CD14-positive monocyte (primary cell): ENCODE measurements at regions not wholly inside any gene's neighbourhood (a gene's known extent, or its start where the extent isn't known, plus 50 kb on each side); places are given as distances from the start of the nearest gene placed in this dataset.

Experiments used
- DNase-seq, 3 donors: peaks; one replicate each; pipeline ENCODE4 v3.0.0-alpha.2; 2011 to 2022
- H2AFZ ChIP-seq: 2 replicates; pipeline ENCODE4 v1.6.0; 2012; ENCODE audit warnings: mild to moderate bottlenecking, low read depth, low read length, inconsistent platforms; ENCODE audit not compliant: insufficient read depth, poor library complexity, severe bottlenecking
- H3K27ac ChIP-seq, 2 donors: 1 replicate in 1 of 2; 2 replicates in 1 of 2; pipeline ENCODE4 v1.5.1; 2012 to 2013; ENCODE audit warnings: low read length in 2 of 2, control low read depth in 1 of 2, inconsistent platforms in 1 of 2, low read depth in 1 of 2, mild to moderate bottlenecking in 1 of 2
- H3K27me3 ChIP-seq, 2 donors: one replicate each; pipeline versions ENCODE4 v1.6.0 to v1.6.1; 2011 to 2013; ENCODE audit warnings: low read length in 2 of 2; ENCODE audit not compliant: control insufficient read depth in 2 of 2, insufficient read depth in 2 of 2
- H3K36me3 ChIP-seq, 2 donors: replicated peaks in 1 of 2; 1 replicate in 1 of 2; 2 replicates in 1 of 2; pipeline versions ENCODE4 v1.5.1 to v1.6.1; 2012 to 2013; ENCODE audit warnings: low read length in 2 of 2, control low read depth in 1 of 2, inconsistent platforms in 1 of 2, mild to moderate bottlenecking in 1 of 2; ENCODE audit not compliant: insufficient read depth in 2 of 2, control insufficient read depth in 1 of 2
- H3K4me1 ChIP-seq, 2 donors: 1 replicate in 1 of 2; 2 replicates in 1 of 2; pipeline versions ENCODE4 v1.5.1 to v1.6.1; 2012 to 2013; ENCODE audit warnings: low read length in 2 of 2, control low read depth in 1 of 2, inconsistent platforms in 1 of 2, mild to moderate bottlenecking in 1 of 2, moderate library complexity in 1 of 2; ENCODE audit not compliant: insufficient read depth in 2 of 2, control insufficient read depth in 1 of 2
- H3K4me2 ChIP-seq: replicated peaks from 2 replicates; pipeline ENCODE3; 2012; ENCODE audit warnings: low read length, moderate library complexity, mild to moderate bottlenecking; ENCODE audit not compliant: poor library complexity, severe bottlenecking; ENCODE audit errors: extremely low read depth
- H3K4me3 ChIP-seq, 3 experiments: fragments of 200-600 bp in 1 of 3; sonication (generic) in 1 of 3; replicated peaks in 1 of 3; 1 replicate in 2 of 3; 2 replicates in 1 of 3; pipeline ENCODE4 v1.5.1; 2011 to 2013; ENCODE audit warnings: low read length in 3 of 3, mild to moderate bottlenecking in 3 of 3, control low read depth in 2 of 3, low read depth in 2 of 3, inconsistent platforms in 1 of 3, moderate library complexity in 1 of 3
- H3K79me2 ChIP-seq: 2 replicates; pipeline ENCODE4 v1.6.0; 2012; ENCODE audit warnings: mild to moderate bottlenecking, control low read depth, inconsistent platforms, low read length, moderate library complexity; ENCODE audit not compliant: insufficient read depth
- H3K9ac ChIP-seq: 2 replicates; pipeline ENCODE4 v1.6.0; 2017; ENCODE audit warnings: low read length, mild to moderate bottlenecking; ENCODE audit not compliant: insufficient read depth, poor library complexity, severe bottlenecking
- H3K9me3 ChIP-seq, 2 donors: replicated peaks in 1 of 2; 1 replicate in 1 of 2; 2 replicates in 1 of 2; pipeline versions ENCODE4 v1.5.1 to v1.6.1; 2012 to 2013; ENCODE audit warnings: low read length in 2 of 2, control low read depth in 1 of 2; ENCODE audit not compliant: control insufficient read depth in 1 of 2, insufficient read depth in 1 of 2
- H4K20me1 ChIP-seq: 2 replicates; pipeline ENCODE4 v1.6.0; 2012; ENCODE audit warnings: mild to moderate bottlenecking, low read length, control low read depth, moderate library complexity; ENCODE audit not compliant: insufficient read depth
- H3K27ac Mint-ChIP-seq, 7 donors: one replicate each; pipeline ENCODE4 v1.8.0; 2020; ENCODE audit warnings: mild to moderate bottlenecking in 7 of 7, mixed read lengths in 7 of 7, moderate library complexity in 6 of 7, inconsistent platforms in 2 of 7
- H3K27me3 Mint-ChIP-seq, 3 donors: one replicate each; pipeline ENCODE4 v1.8.0; 2021 to 2022; ENCODE audit warnings: low read depth in 3 of 3, mild to moderate bottlenecking in 3 of 3, mixed read lengths in 3 of 3, moderate library complexity in 3 of 3, inconsistent platforms in 1 of 3
- H3K36me3 Mint-ChIP-seq, 2 donors: one replicate each; pipeline ENCODE4 v1.8.0; 2020; ENCODE audit warnings: mixed read lengths in 2 of 2, inconsistent platforms in 1 of 2, mild to moderate bottlenecking in 1 of 2
- H3K4me1 Mint-ChIP-seq: one replicate; pipeline ENCODE4 v1.8.0; 2020; ENCODE audit warnings: mild to moderate bottlenecking, mixed read lengths
- H3K4me3 Mint-ChIP-seq, 2 donors: one replicate each; pipeline ENCODE4 v1.8.0; 2020; ENCODE audit warnings: mild to moderate bottlenecking in 2 of 2, mixed read lengths in 2 of 2, moderate library complexity in 1 of 2
- H3K9me3 Mint-ChIP-seq, 7 donors: one replicate each; pipeline ENCODE4 v1.8.0; 2020 to 2022; ENCODE audit warnings: mixed read lengths in 7 of 7, mild to moderate bottlenecking in 6 of 7, moderate library complexity in 6 of 7, inconsistent platforms in 2 of 7
- WGBS: methylation state at CpG from one replicate; pipeline ENCODE4 v1.1.5; 2013; ENCODE audit warnings: missing lambda C conversion rate; ENCODE audit not compliant: insufficient coverage; 5-methylcytosine and 5-hydroxymethylcytosine counted together
- intact Hi-C, 2 donors: fragments of 100-400 bp; cut with micrococcal nuclease; formaldehyde crosslinking; loops; one replicate each; pipeline versions ENCODE4 v1.15.0 to v1.15.1; 2023
- TF ChIP-seq, protein P1 (sequence below): fragments of 200-600 bp; IDR thresholded peaks from one replicate; pipeline ENCODE4 v1.8.0; 2022; ENCODE audit warnings: antibody characterized with exemption, mild to moderate bottlenecking

DNA sequence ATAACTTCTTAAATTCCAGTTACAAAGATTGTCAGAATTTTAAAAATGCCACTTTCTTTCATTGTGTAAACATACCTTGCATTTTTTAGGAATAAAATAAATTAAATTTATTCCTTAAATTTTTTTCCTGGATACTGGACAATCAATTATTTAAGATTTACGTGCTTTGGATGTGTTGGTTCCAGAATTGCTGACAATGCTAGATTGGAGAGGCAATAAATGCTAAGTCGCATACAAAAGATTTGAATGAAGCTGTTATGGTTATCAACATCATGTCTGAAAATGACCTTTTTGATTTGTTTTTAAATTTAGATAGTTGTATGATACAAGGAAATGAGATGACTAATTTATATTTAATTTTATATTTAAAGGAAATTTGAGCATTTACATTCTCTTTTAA, 89.2 kb upstream of the SEMA3A start:
- Mint-ChIP-seq H3K27me3 (peaks cover 0 to 2% (median 1%) of the 10 kb centered on the region in 3 donors), H3K9me3 (peaks cover 0 to 6% (median 2%) of the 10 kb centered on the region in 7 donors), H3K27ac (no peak overlapping the region), H3K4me3 (no peak overlapping the region), H3K4me1 (no peaks in the 10 kb centered on the region), H3K36me3 (no peaks in the 10 kb centered on the region)
- no peaks in the 10 kb centered on the region for H3K27me3 ChIP-seq
- TF ChIP-seq, protein P1, sequence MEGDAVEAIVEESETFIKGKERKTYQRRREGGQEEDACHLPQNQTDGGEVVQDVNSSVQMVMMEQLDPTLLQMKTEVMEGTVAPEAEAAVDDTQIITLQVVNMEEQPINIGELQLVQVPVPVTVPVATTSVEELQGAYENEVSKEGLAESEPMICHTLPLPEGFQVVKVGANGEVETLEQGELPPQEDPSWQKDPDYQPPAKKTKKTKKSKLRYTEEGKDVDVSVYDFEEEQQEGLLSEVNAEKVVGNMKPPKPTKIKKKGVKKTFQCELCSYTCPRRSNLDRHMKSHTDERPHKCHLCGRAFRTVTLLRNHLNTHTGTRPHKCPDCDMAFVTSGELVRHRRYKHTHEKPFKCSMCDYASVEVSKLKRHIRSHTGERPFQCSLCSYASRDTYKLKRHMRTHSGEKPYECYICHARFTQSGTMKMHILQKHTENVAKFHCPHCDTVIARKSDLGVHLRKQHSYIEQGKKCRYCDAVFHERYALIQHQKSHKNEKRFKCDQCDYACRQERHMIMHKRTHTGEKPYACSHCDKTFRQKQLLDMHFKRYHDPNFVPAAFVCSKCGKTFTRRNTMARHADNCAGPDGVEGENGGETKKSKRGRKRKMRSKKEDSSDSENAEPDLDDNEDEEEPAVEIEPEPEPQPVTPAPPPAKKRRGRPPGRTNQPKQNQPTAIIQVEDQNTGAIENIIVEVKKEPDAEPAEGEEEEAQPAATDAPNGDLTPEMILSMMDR, result no peak
- no peaks in the 10 kb centered on the region for H3K79me2 ChIP-seq
- H3K4me3 ChIP-seq, result no peak overlapping the region
- no peak overlapping the region for H3K9ac ChIP-seq
- H3K27ac ChIP-seq, result no peak overlapping the region
- no peaks in the 10 kb centered on the region for H3K36me3 ChIP-seq
- no peak overlapping the region for H2AFZ ChIP-seq
- no peaks in the 10 kb centered on the region for H3K9me3 ChIP-seq
- no peak for DNase-seq
- no peak overlapping the region for H3K4me2 ChIP-seq
- intact Hi-C loops, result no loop called here
- no peaks in the 10 kb centered on the region for H3K4me1 ChIP-seq
- no peaks in the 10 kb centered on the region for H4K20me1 ChIP-seq
- WGBS, result no CpG with 5 or more reads among the region's 2 CpGs

DNA sequence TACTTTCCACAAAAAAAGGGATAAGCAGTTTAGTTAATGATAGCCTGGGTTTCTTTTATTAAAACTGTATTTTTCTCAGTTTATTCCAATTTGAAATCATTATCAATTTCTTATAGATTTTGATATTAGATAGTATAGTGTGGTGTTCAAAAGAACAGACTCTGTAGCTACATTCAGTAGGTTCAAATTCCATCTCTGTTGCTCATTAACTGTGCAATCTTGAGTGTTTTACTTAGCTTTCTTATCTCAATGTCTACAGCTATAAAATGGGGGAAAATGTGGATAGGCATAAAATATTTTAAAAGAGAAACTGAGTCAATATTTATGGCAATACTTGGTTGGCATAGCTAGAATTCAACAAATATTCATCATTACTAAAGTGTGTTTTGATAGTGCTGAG, 86.9 kb upstream of the SEMA3A start:
- Mint-ChIP-seq H3K4me3 (no peak overlapping the region), H3K27me3 (peaks cover 0 to 1% (median 0%) of the 10 kb centered on the region in 3 donors), H3K27ac (no peak overlapping the region), H3K4me1 (no peaks in the 10 kb centered on the region), H3K9me3 (peaks cover 0 to 6% (median 0%) of the 10 kb centered on the region in 7 donors), H3K36me3 (no peaks in the 10 kb centered on the region)
- Histone ChIP-seq H3K79me2 (no peaks in the 10 kb centered on the region), H3K27me3 (no peaks in the 10 kb centered on the region), H3K27ac (no peak overlapping the region), H2AFZ (no peak overlapping the region), H3K9me3 (no peaks in the 10 kb centered on the region), H3K4me1 (no peaks in the 10 kb centered on the region), H3K9ac (no peak overlapping the region), H3K4me2 (no peak overlapping the region), H4K20me1 (no peaks in the 10 kb centered on the region), H3K4me3 (no peak overlapping the region), H3K36me3 (no peaks in the 10 kb centered on the region)
- DNase-seq, result no peak
- intact Hi-C loops, result no loop called here
- TF ChIP-seq, protein P1, result no peak
